ENCODE measurements at regions not wholly inside any gene's neighbourhood (a gene's known extent, or its start where the extent isn't known, plus 50 kb on each side); places are given as distances from the start of the nearest gene placed in this dataset.

GRCh38 chr2:150571121-150571520 lies 83.7 kb upstream of the RND3 start:
- H3K36me3 ChIP-seq = no peaks in the 10 kb centered on the region
- H3K9me3 ChIP-seq = no peaks in the 10 kb centered on the region
- no peaks in the 10 kb centered on the region for H3K4me1 ChIP-seq (replicated peaks)
- H3K27me3 ChIP-seq (replicated peaks; ENCODE audit: insufficient read depth) = no peaks in the 10 kb centered on the region
- H3K4me3 ChIP-seq = no peak overlapping the region
- WGBS = 84% methylated on average over 1 of the region's 1 CpG
- no peak overlapping the region for H3K27ac ChIP-seq
- no peak for TF ChIP-seq CTCF (IDR thresholded peaks at IDR 0.05)
- DNase-seq (ENCODE audit: low spot score) = no peak
- intact Hi-C loops (cut with DNase I) = no loop called here

- H3K4me3 ChIP-seq = no peak overlapping the region
- TF ChIP-seq CTCF (IDR thresholded peaks at IDR 0.05) = no peak
- TF ChIP-seq POLR2A (IDR thresholded peaks at IDR 0.05) = no peak
- TF ChIP-seq POLR2AphosphoS5 (IDR thresholded peaks at IDR 0.05) = no peak
- DNase-seq (ENCODE audit: low spot score) = no peak
- H3K36me3 ChIP-seq = no peaks in the 10 kb centered on the region
- no peak overlapping the region for H3K27ac ChIP-seq
- H3K9me3 ChIP-seq = no peaks in the 10 kb centered on the region
- WGBS = 79% methylated on average over 1 of the region's 1 CpG
- H3K4me1 ChIP-seq (replicated peaks) = no peaks in the 10 kb centered on the region
- H3K27me3 ChIP-seq (replicated peaks; ENCODE audit: insufficient read depth) = no peaks in the 10 kb centered on the region
- intact Hi-C loops (cut with DNase I) = no loop called here
These were observed 83.2 kb upstream of the RND3 start for GRCh38 chr2:150570712-150571111.

GRCh38 chr2:150569761-150570160 lies 82.3 kb upstream of the RND3 start:
- 53% methylated on average over 4 of the region's 4 CpGs for WGBS
- intact Hi-C loops (cut with DNase I) = no loop called here
- Histone ChIP-seq H3K4me1 (replicated peaks) (no peaks in the 10 kb centered on the region), H3K4me3 (no peak overlapping the region), H3K27me3 (replicated peaks; ENCODE audit: insufficient read depth) (no peaks in the 10 kb centered on the region), H3K27ac (no peak overlapping the region), H3K9me3 (no peaks in the 10 kb centered on the region), H3K36me3 (no peaks in the 10 kb centered on the region)
- TF ChIP-seq POLR2AphosphoS5 (IDR thresholded peaks at IDR 0.05) = no peak
- no peak for DNase-seq (ENCODE audit: low spot score)

- Histone ChIP-seq H3K27ac (no peak overlapping the region), H3K27me3 (replicated peaks; ENCODE audit: insufficient read depth) (no peaks in the 10 kb centered on the region), H3K4me3 (no peak overlapping the region), H3K4me1 (replicated peaks) (no peaks in the 10 kb centered on the region), H3K9me3 (no peaks in the 10 kb centered on the region), H3K36me3 (no peaks in the 10 kb centered on the region)
- DNase-seq (ENCODE audit: low spot score) = no peak
- TF ChIP-seq CTCF (IDR thresholded peaks at IDR 0.05) (no peak), POLR2A (IDR thresholded peaks at IDR 0.05) (no peak), POLR2AphosphoS5 (IDR thresholded peaks at IDR 0.05) (no peak)
- WGBS = 60% methylated on average over 4 of the region's 4 CpGs
- intact Hi-C loops (cut with DNase I) = no loop called here
These were observed 80.4 kb upstream of the RND3 start for GRCh38 chr2:150567771-150568301.

GRCh38 chr2:150566289-150566688 lies 78.8 kb upstream of the RND3 start:
- no peaks in the 10 kb centered on the region for H3K36me3 ChIP-seq
- WGBS = 59% methylated on average over 3 of the region's 3 CpGs
- no peaks in the 10 kb centered on the region for H3K27me3 ChIP-seq (replicated peaks; ENCODE audit: insufficient read depth)
- intact Hi-C loops (cut with DNase I) = no loop called here
- no peaks in the 10 kb centered on the region for H3K4me1 ChIP-seq (replicated peaks)
- TF ChIP-seq CTCF (IDR thresholded peaks at IDR 0.05) = no peak
- no peak for TF ChIP-seq POLR2AphosphoS5 (IDR thresholded peaks at IDR 0.05)
- no peak for TF ChIP-seq POLR2A (IDR thresholded peaks at IDR 0.05)
- no peak overlapping the region for H3K4me3 ChIP-seq
- H3K27ac ChIP-seq = no peak overlapping the region
- no peaks in the 10 kb centered on the region for H3K9me3 ChIP-seq
- no peak for DNase-seq (ENCODE audit: low spot score)

All from prostate gland (tissue), 2 donors.